ENCODE measurements at regions not wholly inside any gene's neighbourhood (a gene's known extent, or its start where the extent isn't known, plus 50 kb on each side); places are given as distances from the start of the nearest gene placed in this dataset.
"Not testable (repeated sequence)": the region's sequence is repeated elsewhere in the genome, so short reads cannot be mapped to it uniquely, and the experiment has no call there.

DNA sequence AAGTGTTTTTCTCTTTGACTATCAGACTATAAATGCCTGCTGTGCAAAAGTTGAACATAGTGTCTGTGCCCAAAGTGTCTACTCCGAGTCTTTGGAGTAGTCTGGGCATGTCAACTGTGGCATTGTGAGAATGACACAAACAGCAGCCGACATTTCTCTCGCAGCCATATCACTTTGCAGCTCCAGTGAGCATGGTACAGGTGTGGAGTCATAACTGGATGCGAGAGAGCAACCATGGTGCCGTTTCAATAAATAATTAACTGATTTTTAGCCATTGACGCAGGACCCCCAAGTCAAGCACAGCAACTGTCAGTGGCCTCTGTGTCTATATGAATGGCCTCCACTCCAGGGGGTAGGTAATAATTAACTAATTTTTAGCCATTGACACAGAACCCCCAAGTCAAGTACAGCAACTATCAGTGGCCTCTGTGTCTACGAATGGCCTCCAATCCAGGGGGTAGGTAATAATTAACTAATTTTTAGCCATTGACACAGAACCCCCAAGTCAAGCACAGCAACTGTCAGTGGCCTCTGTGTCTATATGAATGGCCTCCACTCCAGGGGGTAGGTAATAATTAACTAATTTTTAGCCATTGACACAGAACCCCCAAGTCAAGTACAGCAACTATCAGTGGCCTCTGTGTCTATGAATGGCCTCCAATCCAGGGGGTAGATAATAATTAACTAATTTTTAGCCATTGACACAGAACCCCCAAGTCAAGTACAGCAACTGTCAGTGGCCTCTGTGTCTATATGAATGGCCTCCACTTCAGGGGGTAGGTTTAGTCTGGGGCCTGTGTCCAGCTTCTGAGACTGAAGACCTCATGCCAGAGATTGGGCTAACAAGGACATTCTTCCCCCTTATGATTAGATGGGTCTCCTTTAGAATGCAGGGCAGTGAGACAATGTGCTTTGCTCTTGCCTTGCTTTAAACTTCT lies 409.0 kb downstream of the TNS3 start:
- TF ChIP-seq POLR2AphosphoS5 (IDR thresholded peaks at IDR 0.05; ENCODE audit: borderline replicate concordance, low read depth, low read length); EZH2 (IDR thresholded peaks at IDR 0.05); FOXP2 (optimal IDR thresholded peaks at IDR 0.05; ENCODE audit: control extremely low read depth, extremely low read length, insufficient read depth): not testable (repeated sequence)

All from SK-N-MC (cell line).